ENCODE measurements at regions not wholly inside any gene's neighbourhood (a gene's known extent, or its start where the extent isn't known, plus 50 kb on each side); places are given as distances from the start of the nearest gene placed in this dataset.

- TF ChIP-seq ZNF146 (tag by site-specific recombination; IDR thresholded peaks at IDR 0.05) = no peak
- TF ChIP-seq GLI2 (tag by site-specific recombination; IDR thresholded peaks at IDR 0.05; ENCODE audit: borderline replicate concordance, low read depth) = no peak
- no peak for TF ChIP-seq CTCF (tag by site-specific recombination; IDR thresholded peaks at IDR 0.05)
- TF ChIP-seq SCRT2 (tag by site-specific recombination; IDR thresholded peaks at IDR 0.05) = no peak
- TF ChIP-seq SETDB1 (IDR thresholded peaks at IDR 0.05; ENCODE audit: insufficient read length, low read length) = no peak
- no peak for TF ChIP-seq ZBTB1 (tag by site-specific recombination; IDR thresholded peaks at IDR 0.05)
- no peak for TF ChIP-seq ZBTB44 (tag by site-specific recombination; IDR thresholded peaks at IDR 0.05)
- no peak for TF ChIP-seq KLF9 (tag by site-specific recombination; IDR thresholded peaks at IDR 0.05; ENCODE audit: low read depth)
- TF ChIP-seq ZNF341 (tag by site-specific recombination; IDR thresholded peaks at IDR 0.05; ENCODE audit: low read depth) = no peak
- no peak for TF ChIP-seq PRDM6 (tag by site-specific recombination; IDR thresholded peaks at IDR 0.05)
- no peak for TF ChIP-seq YY1 (tag by site-specific recombination; IDR thresholded peaks at IDR 0.05)
These were observed 76.2 kb upstream of the PGBD5 start for GRCh38 chr1:230502306-230502705.
